ENCODE measurements at regions not wholly inside any gene's neighbourhood (a gene's known extent, or its start where the extent isn't known, plus 50 kb on each side); places are given as distances from the start of the nearest gene placed in this dataset.

DNA sequence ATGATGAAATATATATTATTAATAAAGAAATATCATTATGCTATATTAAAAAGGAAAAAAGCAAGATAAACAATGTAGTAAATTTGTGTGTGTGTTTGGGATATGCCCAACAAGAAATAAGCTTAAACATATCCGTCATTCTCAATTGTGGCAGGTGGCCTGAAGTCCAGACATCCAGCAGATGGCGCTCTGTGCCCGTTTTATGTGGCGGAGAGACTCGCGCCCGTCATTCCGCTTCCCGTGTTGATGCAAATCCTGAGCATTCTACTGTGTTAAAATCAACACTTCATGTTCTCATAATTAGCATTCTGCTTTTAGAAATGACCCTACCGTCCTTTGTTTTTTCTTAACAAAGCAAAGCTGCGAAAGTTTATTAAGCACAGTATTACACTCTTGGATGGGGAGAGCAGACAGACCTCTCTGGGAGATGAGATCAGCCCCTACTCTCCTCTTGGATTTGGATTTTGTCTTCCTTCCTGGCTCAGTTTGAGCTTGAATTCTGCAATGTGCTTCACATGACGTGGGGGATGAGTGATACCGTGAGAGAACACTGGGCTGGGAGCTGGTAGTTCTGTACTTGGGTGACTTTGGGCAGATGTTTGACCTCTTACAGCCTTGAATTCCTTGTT is 125.8 kb downstream of the MCHR2 start:
- peak; percentile 12 for DNase-seq (ENCODE audit: low read depth, low spot score)
